KMS-11 (cell line): ENCODE measurements at regions not wholly inside any gene's neighbourhood (a gene's known extent, or its start where the extent isn't known, plus 50 kb on each side); places are given as distances from the start of the nearest gene placed in this dataset.

Experiments used
- H2AFZ ChIP-seq: fragments of 200-600 bp; sonication (generic); 2 replicates; pipeline ENCODE4 v1.6.1; 2016; ENCODE audit warnings: antibody characterized with exemption, mixed run types, low read depth
- H3K27ac ChIP-seq: fragments of 200-600 bp; sonication (generic); 2 replicates; pipeline ENCODE4 v1.6.1; 2016; ENCODE audit warnings: mild to moderate bottlenecking, mixed run types
- H3K27me3 ChIP-seq: fragments of 200-600 bp; sonication (generic); 2 replicates; pipeline ENCODE4 v1.6.1; 2017; ENCODE audit warnings: mild to moderate bottlenecking, low read depth, mixed run types, moderate library complexity; ENCODE audit not compliant: insufficient read depth
- H3K36me3 ChIP-seq: fragments of 200-600 bp; sonication (generic); 2 replicates; pipeline ENCODE4 v1.6.1; 2017; ENCODE audit warnings: mild to moderate bottlenecking, mixed run types; ENCODE audit not compliant: insufficient read depth
- H3K4me1 ChIP-seq: fragments of 200-600 bp; sonication (generic); 2 replicates; pipeline ENCODE4 v1.6.1; 2016; ENCODE audit warnings: mild to moderate bottlenecking, low read depth, mixed run types; ENCODE audit not compliant: poor library complexity, severe bottlenecking
- H3K4me2 ChIP-seq: fragments of 200-600 bp; sonication (generic); 2 replicates; pipeline ENCODE4 v1.7.0; 2016; ENCODE audit warnings: mild to moderate bottlenecking, mixed run types
- H3K4me3 ChIP-seq: fragments of 200-600 bp; sonication (generic); IDR thresholded peaks from 2 replicates; pipeline ENCODE4 v1.6.1; 2017; ENCODE audit warnings: low read depth, low read length, mixed read lengths; ENCODE audit not compliant: insufficient read depth
- H3K79me2 ChIP-seq: fragments of 200-600 bp; sonication (generic); 2 replicates; pipeline ENCODE4 v1.6.1; 2016; ENCODE audit warnings: low read depth, mixed run types; ENCODE audit not compliant: insufficient read depth
- H3K9ac ChIP-seq: fragments of 200-600 bp; sonication (generic); 2 replicates; pipeline ENCODE4 v1.6.1; 2016; ENCODE audit warnings: mild to moderate bottlenecking, mixed run types
- H4K20me1 ChIP-seq: fragments of 200-600 bp; sonication (generic); 2 replicates; pipeline ENCODE4 v1.6.1; 2016; ENCODE audit warnings: mild to moderate bottlenecking, mixed run types; ENCODE audit not compliant: insufficient read depth
- TF ChIP-seq, protein P1 (sequence below): fragments of 200-600 bp; sonication (generic); conservative IDR thresholded peaks from 2 replicates; pipeline ENCODE4 v1.6.1; 2017; ENCODE audit warnings: low read depth, mild to moderate bottlenecking, antibody characterized with exemption, low read length, moderate library complexity, mixed read lengths

DNA sequence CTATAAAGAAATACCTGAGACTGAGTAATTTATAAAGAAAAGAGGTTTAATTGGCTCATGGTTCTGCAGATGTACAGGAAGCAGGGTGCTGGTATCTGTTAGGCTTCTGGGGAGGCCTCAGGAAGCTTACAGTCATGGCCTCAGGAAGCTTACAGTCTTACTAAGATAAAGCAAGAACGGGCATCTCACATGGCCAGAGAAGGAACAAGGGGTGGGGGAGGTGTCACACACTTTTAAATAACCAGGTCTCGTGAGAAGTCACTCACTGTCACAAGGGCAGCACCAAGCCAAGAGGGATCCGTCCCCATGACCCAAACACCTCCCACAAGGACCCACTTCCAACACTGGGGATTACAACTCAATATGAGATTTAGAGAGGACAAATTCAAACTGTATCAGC is 192.8 kb upstream of the B3GAT1 start:
- Histone ChIP-seq H3K4me3 (no peak overlapping the region), H4K20me1 (no peaks in the 10 kb centered on the region), H3K36me3 (no peaks in the 10 kb centered on the region), H3K27ac (no peak overlapping the region), H3K9ac (no peak overlapping the region), H3K27me3 (no peaks in the 10 kb centered on the region), H3K4me1 (no peaks in the 10 kb centered on the region), H2AFZ (no peak overlapping the region), H3K4me2 (no peak overlapping the region), H3K79me2 (no peaks in the 10 kb centered on the region)
- TF ChIP-seq, protein P1, sequence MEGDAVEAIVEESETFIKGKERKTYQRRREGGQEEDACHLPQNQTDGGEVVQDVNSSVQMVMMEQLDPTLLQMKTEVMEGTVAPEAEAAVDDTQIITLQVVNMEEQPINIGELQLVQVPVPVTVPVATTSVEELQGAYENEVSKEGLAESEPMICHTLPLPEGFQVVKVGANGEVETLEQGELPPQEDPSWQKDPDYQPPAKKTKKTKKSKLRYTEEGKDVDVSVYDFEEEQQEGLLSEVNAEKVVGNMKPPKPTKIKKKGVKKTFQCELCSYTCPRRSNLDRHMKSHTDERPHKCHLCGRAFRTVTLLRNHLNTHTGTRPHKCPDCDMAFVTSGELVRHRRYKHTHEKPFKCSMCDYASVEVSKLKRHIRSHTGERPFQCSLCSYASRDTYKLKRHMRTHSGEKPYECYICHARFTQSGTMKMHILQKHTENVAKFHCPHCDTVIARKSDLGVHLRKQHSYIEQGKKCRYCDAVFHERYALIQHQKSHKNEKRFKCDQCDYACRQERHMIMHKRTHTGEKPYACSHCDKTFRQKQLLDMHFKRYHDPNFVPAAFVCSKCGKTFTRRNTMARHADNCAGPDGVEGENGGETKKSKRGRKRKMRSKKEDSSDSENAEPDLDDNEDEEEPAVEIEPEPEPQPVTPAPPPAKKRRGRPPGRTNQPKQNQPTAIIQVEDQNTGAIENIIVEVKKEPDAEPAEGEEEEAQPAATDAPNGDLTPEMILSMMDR, result no peak

DNA sequence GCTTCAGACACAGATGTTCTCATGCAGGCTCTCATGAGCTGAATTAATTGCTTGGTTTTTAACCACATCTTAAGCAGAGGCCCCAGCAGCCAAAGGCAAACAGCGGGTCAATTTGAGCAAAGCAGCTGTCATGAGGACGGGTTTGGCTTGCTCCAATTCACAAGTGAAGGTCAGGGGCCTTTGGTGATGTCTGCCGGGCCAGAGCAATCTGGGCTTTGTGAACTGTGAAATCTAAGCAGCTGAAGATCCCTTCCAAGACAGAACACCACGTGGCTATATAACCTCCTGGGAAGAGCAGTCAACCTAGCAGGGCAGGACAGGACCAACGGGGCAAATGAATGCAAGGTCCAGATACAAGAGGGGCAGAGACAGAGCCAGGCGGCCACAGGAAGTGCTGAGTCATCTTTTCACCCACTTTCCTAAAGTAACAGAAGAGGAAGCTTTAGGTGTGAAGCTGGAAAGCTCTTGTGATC is 187.3 kb upstream of the B3GAT1 start:
- no peak overlapping the region for H3K27ac ChIP-seq
- no peak overlapping the region for H2AFZ ChIP-seq
- H3K79me2 ChIP-seq, result no peaks in the 10 kb centered on the region
- H3K36me3 ChIP-seq, result no peaks in the 10 kb centered on the region
- H3K4me2 ChIP-seq, result no peak overlapping the region
- no peak overlapping the region for H3K4me3 ChIP-seq
- no peaks in the 10 kb centered on the region for H4K20me1 ChIP-seq
- no peak overlapping the region for H3K9ac ChIP-seq
- H3K27me3 ChIP-seq, result no peaks in the 10 kb centered on the region
- TF ChIP-seq, protein P1, result no peak
- no peaks in the 10 kb centered on the region for H3K4me1 ChIP-seq

DNA sequence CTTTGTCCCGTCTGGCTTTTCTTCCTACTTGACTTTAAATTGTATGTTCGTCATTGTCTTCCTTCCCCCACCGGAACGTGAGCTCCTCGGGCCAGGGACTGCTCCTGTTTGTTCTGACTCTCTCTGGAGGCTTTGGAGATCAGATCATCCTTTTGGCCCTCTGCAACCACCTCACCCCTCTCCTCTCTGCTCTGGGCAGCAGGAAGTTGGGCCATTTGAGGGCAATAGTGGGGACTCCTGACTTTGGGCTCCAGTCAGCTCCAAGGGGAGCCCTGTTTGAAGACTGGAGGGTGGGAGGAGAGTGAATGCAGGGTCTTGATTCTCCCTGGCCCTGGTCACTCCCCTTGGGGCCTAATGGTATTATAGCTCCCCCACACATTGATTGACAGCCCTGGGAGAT is 186.3 kb upstream of the B3GAT1 start:
- H4K20me1 ChIP-seq, result no peaks in the 10 kb centered on the region
- no peaks in the 10 kb centered on the region for H3K27me3 ChIP-seq
- no peaks in the 10 kb centered on the region for H3K36me3 ChIP-seq
- no peaks in the 10 kb centered on the region for H3K79me2 ChIP-seq
- H3K4me3 ChIP-seq, result no peak overlapping the region
- H2AFZ ChIP-seq, result no peak overlapping the region
- no peak overlapping the region for H3K27ac ChIP-seq
- TF ChIP-seq, protein P1, result no peak
- no peak overlapping the region for H3K9ac ChIP-seq
- no peaks in the 10 kb centered on the region for H3K4me1 ChIP-seq
- no peak overlapping the region for H3K4me2 ChIP-seq

DNA sequence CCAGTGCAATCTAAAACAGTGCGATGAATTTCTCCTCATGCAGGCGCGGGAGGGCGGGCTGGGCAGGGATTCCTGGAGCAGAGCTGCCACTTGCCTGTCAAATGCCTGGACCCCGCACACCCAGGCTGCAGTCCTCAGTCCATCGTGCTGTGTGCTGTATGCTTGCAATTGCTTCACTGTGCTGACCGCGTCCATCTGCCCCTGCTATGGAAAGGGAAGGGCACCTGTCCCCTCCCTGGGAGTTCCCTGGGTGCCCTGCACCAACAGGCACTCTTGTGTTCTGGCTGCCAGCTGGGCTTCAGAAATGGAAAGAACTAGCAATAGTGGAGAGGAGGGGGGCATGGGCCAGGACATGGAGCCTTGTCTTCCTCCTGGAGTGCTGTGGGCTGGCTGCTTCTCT is 185.4 kb upstream of the B3GAT1 start:
- H3K27me3 ChIP-seq, result no peaks in the 10 kb centered on the region
- no peak overlapping the region for H2AFZ ChIP-seq
- H3K4me3 ChIP-seq, result no peak overlapping the region
- H3K27ac ChIP-seq, result no peak overlapping the region
- no peak overlapping the region for H3K4me2 ChIP-seq
- no peaks in the 10 kb centered on the region for H3K36me3 ChIP-seq
- TF ChIP-seq, protein P1, result no peak
- H3K4me1 ChIP-seq, result no peaks in the 10 kb centered on the region
- H3K9ac ChIP-seq, result no peak overlapping the region
- no peaks in the 10 kb centered on the region for H3K79me2 ChIP-seq
- no peaks in the 10 kb centered on the region for H4K20me1 ChIP-seq
